Duodenal mucosa (tissue), 2 donors: ENCODE measurements at regions not wholly inside any gene's neighbourhood (a gene's known extent, or its start where the extent isn't known, plus 50 kb on each side); places are given as distances from the start of the nearest gene placed in this dataset.

ENCODE experiments used
- H3K27ac ChIP-seq: one replicate; pipeline ENCODE4 v1.7.0; 2013; ENCODE audit warnings: low read depth, low read length
- H3K27me3 ChIP-seq, 2 donors: one replicate each; pipeline ENCODE4 v1.7.0; 2013; ENCODE audit warnings: low read length in 2 of 2, control low read depth in 1 of 2; ENCODE audit not compliant: insufficient read depth in 2 of 2, control insufficient read depth in 1 of 2
- H3K36me3 ChIP-seq, 2 donors: one replicate each; pipeline ENCODE4 v1.7.0; 2013; ENCODE audit warnings: low read length in 2 of 2, control low read depth in 1 of 2; ENCODE audit not compliant: insufficient read depth in 2 of 2, control insufficient read depth in 1 of 2
- H3K4me1 ChIP-seq, 2 donors: one replicate each; pipeline ENCODE4 v1.7.0; 2013; ENCODE audit warnings: low read length in 2 of 2, control low read depth in 1 of 2; ENCODE audit not compliant: insufficient read depth in 2 of 2, control insufficient read depth in 1 of 2
- H3K4me3 ChIP-seq, 2 donors: one replicate each; pipeline ENCODE4 v1.7.0; 2013; ENCODE audit warnings: low read length in 2 of 2, low read depth in 1 of 2
- H3K9ac ChIP-seq, 2 donors: one replicate each; pipeline ENCODE4 v1.7.0; 2013; ENCODE audit warnings: low read length in 2 of 2, low read depth in 1 of 2
- H3K9me3 ChIP-seq, 2 donors: one replicate each; pipeline ENCODE4 v1.7.0; 2013; ENCODE audit warnings: low read length in 2 of 2, control low read depth in 1 of 2; ENCODE audit not compliant: control insufficient read depth in 1 of 2

DNA sequence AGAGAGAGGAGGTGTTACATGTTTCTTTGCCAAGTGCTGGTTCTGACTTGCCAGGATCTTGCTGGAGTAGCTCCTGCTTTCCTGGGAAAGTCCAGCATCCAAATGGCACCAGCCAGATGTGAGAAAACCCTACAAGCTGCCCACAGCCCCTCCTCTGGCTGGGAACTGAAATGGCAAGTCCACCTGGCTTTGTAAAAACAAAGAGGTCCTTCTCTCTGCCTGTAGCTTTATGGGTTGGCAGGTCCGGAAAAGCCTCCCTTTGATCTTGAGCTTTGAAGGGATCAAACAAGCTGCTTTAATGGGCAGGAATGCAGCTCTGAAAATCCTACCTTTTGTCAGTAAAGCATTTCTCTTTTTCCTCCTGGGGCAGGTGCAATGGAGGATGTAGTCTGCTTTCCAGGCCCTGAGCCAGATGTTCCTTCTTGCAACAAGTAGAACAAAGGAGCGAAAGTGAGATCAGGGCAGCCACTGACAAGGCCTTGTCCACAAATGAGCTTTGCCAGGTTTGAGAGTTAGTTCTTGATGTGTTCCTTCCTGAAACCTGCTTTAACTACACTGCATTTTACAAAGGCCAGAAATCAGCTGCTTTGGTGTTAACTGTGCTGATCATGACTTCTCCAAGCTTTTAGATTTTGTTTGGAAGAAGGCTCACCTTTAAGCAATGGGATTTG lies 456.7 kb downstream of the ZNF608 start:
- Histone ChIP-seq H3K36me3 (no peaks in the 10 kb centered on the region), H3K9me3 (no peaks in the 10 kb centered on the region), H3K4me3 (no peak overlapping the region), H3K9ac (no peak overlapping the region), H3K27me3 (no peaks in the 10 kb centered on the region), H3K4me1 (peaks cover 0 to 5% of the 10 kb centered on the region in 2 donors), H3K27ac (no peak overlapping the region)

DNA sequence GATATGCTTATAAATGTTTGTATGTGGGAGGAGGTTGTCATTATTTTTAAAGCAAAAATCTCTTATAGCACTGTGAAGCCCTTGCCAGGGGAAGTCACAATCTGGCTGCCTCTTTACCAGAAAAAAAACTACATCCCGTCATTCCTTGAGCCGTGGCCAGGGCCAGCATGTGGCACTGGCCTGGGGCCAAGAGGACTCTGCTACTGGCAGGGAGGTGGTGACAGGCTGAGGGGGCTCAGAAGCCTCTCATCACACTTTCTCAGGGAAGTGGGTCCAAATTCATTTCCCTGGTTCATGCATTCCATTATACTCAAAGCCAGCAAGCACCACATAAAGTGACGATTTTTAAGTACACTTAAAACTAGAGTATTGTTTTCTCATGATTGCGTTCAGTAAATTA lies 457.3 kb downstream of the ZNF608 start:
- Histone ChIP-seq H3K9me3 (no peaks in the 10 kb centered on the region), H3K9ac (no peak overlapping the region), H3K27me3 (no peaks in the 10 kb centered on the region), H3K4me3 (no peak overlapping the region), H3K4me1 (peaks cover 0 to 5% of the 10 kb centered on the region in 2 donors), H3K36me3 (no peaks in the 10 kb centered on the region), H3K27ac (no peak overlapping the region)

GRCh38 chr5:124287813-124288212 lies 458.6 kb downstream of the ZNF608 start:
- peaks cover 0 to 5% of the 10 kb centered on the region in 2 donors for H3K4me1 ChIP-seq
- no peaks in the 10 kb centered on the region for H3K36me3 ChIP-seq
- no peak overlapping the region for H3K4me3 ChIP-seq
- no peak overlapping the region for H3K9ac ChIP-seq
- no peaks in the 10 kb centered on the region for H3K9me3 ChIP-seq
- H3K27ac ChIP-seq, result no peak overlapping the region
- no peaks in the 10 kb centered on the region for H3K27me3 ChIP-seq

DNA sequence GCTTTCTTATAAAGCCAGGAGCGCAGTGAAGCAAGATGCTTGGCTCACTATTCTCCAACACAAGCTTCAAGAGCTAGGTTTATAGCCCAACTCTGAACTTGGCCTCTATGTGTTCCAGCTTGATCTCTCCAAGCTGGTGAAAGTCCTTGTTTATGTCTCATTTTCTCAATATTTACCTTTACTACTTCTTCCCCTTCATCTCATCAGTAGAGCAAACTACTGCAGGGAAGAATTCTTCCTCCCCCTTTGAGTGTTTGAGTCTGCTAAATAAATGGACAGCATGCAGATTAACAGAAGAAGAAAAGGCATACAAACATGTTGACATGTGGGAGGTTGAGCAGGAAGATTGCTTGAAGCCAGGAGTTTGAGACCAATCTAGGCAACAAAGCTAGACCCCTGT lies 460.7 kb downstream of the ZNF608 start:
- H3K4me3 ChIP-seq, result no peak overlapping the region
- H3K4me1 ChIP-seq, result peaks cover 0 to 5% of the 10 kb centered on the region in 2 donors
- H3K36me3 ChIP-seq, result no peaks in the 10 kb centered on the region
- no peaks in the 10 kb centered on the region for H3K9me3 ChIP-seq
- H3K9ac ChIP-seq, result no peak overlapping the region
- H3K27ac ChIP-seq, result no peak overlapping the region
- H3K27me3 ChIP-seq, result no peaks in the 10 kb centered on the region

DNA sequence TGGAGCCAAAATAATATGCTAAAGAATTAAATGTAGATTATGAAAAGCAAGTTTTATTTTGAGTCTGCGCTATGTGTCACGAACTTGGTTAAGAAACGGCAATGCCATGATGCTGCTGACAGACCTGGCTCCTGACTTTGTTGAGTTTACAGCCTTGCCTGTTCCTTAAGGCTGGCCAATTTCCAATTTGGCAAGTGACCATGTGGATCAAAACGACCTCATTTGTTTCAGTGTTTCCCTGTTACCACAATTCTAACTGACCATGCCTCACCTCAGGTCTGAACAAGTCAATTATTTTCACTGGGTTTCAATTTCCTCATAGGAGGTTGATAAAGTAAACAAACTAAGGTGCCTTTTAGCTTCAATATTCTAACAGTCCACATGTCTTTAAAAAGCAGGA lies 461.4 kb downstream of the ZNF608 start:
- Histone ChIP-seq H3K36me3 (no peaks in the 10 kb centered on the region), H3K27me3 (no peaks in the 10 kb centered on the region), H3K4me3 (no peak overlapping the region), H3K27ac (no peak overlapping the region), H3K9me3 (no peaks in the 10 kb centered on the region), H3K9ac (no peak overlapping the region), H3K4me1 (peaks cover 0 to 5% of the 10 kb centered on the region in 2 donors)

DNA sequence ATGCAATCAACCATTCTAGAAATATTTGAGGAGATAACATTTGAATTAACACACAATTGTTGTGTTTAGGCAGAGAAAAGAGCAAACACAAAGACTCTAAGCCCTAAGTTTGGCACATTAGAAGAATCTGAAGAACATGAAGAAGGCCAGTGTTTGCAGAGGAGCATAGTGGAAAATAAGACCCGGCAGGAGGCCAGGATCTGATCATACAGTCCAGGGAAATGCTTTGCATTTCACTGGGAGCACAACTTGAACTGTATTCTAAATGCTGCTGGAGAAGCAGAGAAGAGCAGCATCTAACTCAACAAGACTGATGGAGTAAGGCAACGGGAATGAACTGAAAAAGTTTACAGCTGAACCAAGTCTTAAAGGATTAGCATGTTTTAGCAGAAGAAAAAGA lies 463.4 kb downstream of the ZNF608 start:
- Histone ChIP-seq H3K27me3 (no peaks in the 10 kb centered on the region), H3K9ac (no peak overlapping the region), H3K4me1 (peaks cover 0 to 13% of the 10 kb centered on the region in 2 donors), H3K36me3 (no peaks in the 10 kb centered on the region), H3K4me3 (no peak overlapping the region), H3K27ac (no peak overlapping the region), H3K9me3 (no peaks in the 10 kb centered on the region)

DNA sequence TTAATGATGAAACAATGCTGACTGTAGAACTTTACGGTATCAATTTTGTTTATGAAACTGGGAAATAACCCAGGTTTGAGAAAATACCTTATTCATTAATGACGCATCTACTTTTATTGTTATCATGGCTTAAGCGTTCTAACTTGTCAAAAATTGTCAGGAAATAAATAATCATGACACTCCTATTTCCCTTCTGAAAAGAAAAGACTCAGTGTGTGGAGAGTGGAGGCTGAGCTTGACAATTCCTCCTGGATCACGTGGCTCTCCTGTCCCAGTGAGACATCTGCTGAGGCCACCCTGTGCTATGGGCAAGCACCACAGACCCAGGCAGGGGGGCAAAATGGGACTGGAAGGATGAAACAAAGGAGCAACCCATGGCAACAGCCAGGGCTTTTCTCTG lies 466.4 kb downstream of the ZNF608 start:
- no peaks in the 10 kb centered on the region for H3K36me3 ChIP-seq
- no peak overlapping the region for H3K9ac ChIP-seq
- H3K27ac ChIP-seq, result no peak overlapping the region
- no peaks in the 10 kb centered on the region for H3K9me3 ChIP-seq
- H3K4me1 ChIP-seq, result peaks cover 0 to 13% of the 10 kb centered on the region in 2 donors
- no peaks in the 10 kb centered on the region for H3K27me3 ChIP-seq
- no peak overlapping the region for H3K4me3 ChIP-seq

GRCh38 chr5:124279146-124279876 lies 467.1 kb downstream of the ZNF608 start:
- no peak overlapping the region for H3K9ac ChIP-seq
- H3K27me3 ChIP-seq, result no peaks in the 10 kb centered on the region
- H3K9me3 ChIP-seq, result no peaks in the 10 kb centered on the region
- H3K27ac ChIP-seq, result no peak overlapping the region
- no peaks in the 10 kb centered on the region for H3K36me3 ChIP-seq
- H3K4me1 ChIP-seq, result peaks cover 0 to 12% of the 10 kb centered on the region in 2 donors
- H3K4me3 ChIP-seq, result no peak overlapping the region

GRCh38 chr5:124278636-124279035 lies 467.8 kb downstream of the ZNF608 start:
- Histone ChIP-seq H3K27me3 (no peaks in the 10 kb centered on the region), H3K4me1 (peaks cover 0 to 12% of the 10 kb centered on the region in 2 donors), H3K4me3 (no peak overlapping the region), H3K9me3 (no peaks in the 10 kb centered on the region), H3K27ac (no peak overlapping the region), H3K36me3 (no peaks in the 10 kb centered on the region), H3K9ac (no peak overlapping the region)

DNA sequence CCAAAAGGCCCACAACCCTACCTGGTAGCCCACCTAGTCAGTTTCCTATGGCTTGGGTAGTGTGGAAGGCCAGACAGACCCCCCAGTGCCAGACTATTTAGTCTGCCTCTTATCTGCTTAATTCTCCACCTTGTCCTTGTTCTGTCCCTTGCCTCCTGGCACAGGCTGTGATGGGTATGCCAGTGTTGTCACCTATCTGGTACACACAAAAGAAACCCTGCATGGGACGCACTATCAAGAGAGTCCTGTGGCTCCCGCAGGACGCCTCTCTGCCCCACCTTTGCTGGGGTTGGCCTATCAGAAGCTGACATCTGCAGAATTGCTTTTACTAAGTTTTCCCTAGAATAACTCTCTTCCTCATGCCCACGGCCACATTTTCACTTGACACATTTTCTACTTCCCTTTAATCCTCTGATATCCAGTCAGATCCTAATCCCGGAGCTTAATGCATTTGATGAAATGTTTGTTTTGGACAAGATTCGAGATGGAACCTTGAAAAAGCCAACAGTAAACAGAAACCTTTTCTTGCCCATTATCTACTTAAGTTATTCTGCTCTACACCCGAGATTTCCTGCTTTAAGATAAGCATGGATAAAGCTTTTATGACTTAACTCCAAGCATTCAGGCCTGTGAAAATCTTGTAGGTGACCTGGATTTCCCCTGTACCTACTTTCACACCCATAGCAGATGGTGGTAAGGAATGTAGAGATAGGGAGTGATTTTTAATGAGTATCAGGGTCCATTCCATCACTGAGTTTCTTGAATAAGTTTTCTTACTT lies 468.5 kb downstream of the ZNF608 start:
- Histone ChIP-seq H3K4me1 (peaks cover 0 to 12% of the 10 kb centered on the region in 2 donors), H3K27ac (no peak overlapping the region), H3K9ac (no peak overlapping the region), H3K27me3 (no peaks in the 10 kb centered on the region), H3K9me3 (no peaks in the 10 kb centered on the region), H3K36me3 (no peaks in the 10 kb centered on the region), H3K4me3 (no peak overlapping the region)
